Sigmoid colon (tissue), 4 donors: ENCODE measurements at regions not wholly inside any gene's neighbourhood (a gene's known extent, or its start where the extent isn't known, plus 50 kb on each side); places are given as distances from the start of the nearest gene placed in this dataset.

Experiments
- CTCF ChIP-seq, 4 experiments: fragments of 450-650 bp in 3 of 4; fragments of 200-600 bp in 1 of 4; IDR thresholded peaks; one replicate each; pipeline ENCODE4 v1.5.1; 2016 to 2019; ENCODE audit warnings: antibody characterized with exemption in 4 of 4, mild to moderate bottlenecking in 3 of 4, moderate library complexity in 2 of 4
- EP300 ChIP-seq, 4 donors: sonication (generic); formaldehyde crosslinking; IDR thresholded peaks; one replicate each; pipeline ENCODE4 v1.6.1; 2017; ENCODE audit warnings: antibody characterized with exemption in 4 of 4
- POLR2A ChIP-seq, 2 donors: fragments of 450-650 bp; IDR thresholded peaks; one replicate each; pipeline ENCODE4 v1.6.1; 2016; ENCODE audit warnings: antibody characterized with exemption in 2 of 2, mild to moderate bottlenecking in 2 of 2, moderate library complexity in 2 of 2
- POLR2AphosphoS5 ChIP-seq, 4 donors: sonication (generic); formaldehyde crosslinking; IDR thresholded peaks; one replicate each; pipeline ENCODE4 v1.6.1; 2017; ENCODE audit warnings: antibody characterized with exemption in 4 of 4

- no peak for TF ChIP-seq CTCF (IDR thresholded peaks at IDR 0.05)
- TF ChIP-seq POLR2A (IDR thresholded peaks at IDR 0.05), result no peak
- no peak for TF ChIP-seq EP300 (IDR thresholded peaks at IDR 0.05)
- no peak for TF ChIP-seq POLR2AphosphoS5 (IDR thresholded peaks at IDR 0.05)
Measured at GRCh38 chr16:51245658-51245995, 94.6 kb upstream of the SALL1 start.
